Frontal cortex (tissue), 1 donor: ENCODE measurements at regions not wholly inside any gene's neighbourhood (a gene's known extent, or its start where the extent isn't known, plus 50 kb on each side); places are given as distances from the start of the nearest gene placed in this dataset. TPM values are rescaled to one million over a fixed set of nuclear protein-coding genes. Genes with fewer than 3 reads are reported as not detected.

Experiments
- small RNA-seq: library from RNA; depleted of rRNA; stranded (forward); fragments of <200 nt; gene quantifications from one replicate; pipeline ENCODE3, GENCODE V24; 2014

Small RNAs in the stretch of these regions (small RNA-seq; reads per million reads assigned to genes)
- not detected for gene RNU6-119P
